NCI-H2029 treated with DMSO at 0.1 percent for 48 hours (cell line): ENCODE measurements at regions not wholly inside any gene's neighbourhood (a gene's known extent, or its start where the extent isn't known, plus 50 kb on each side); places are given as distances from the start of the nearest gene placed in this dataset.

Source experiments
- DNase-seq: peaks from one replicate; lab custom pipeline; 2025; lab: John Stamatoyannopoulos, UW

DNA sequence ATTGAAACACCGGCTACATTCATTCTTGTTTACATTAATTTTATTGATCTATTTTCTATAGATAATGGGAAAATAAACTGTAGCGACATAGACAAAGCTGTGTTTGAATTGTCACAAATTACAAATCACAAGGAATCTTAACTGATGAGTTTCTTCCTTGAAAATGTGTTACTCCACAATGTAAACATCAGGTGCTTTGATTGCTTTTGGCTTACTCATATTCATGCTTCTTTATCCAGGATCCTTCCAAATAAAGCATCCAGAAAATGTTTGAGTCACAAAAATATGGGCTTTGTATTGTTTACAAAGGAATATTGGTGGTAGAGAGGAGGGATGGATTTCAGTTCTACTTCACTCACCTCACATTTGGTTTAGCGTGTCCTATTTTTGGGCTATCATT is 64.0 kb downstream of the BMP2 start:
- DNase-seq, result no peak

- no peak for DNase-seq
These were observed 65.3 kb downstream of the BMP2 start for GRCh38 chr20:6832811-6833210.

GRCh38 chr20:6835609-6836008 is 68.1 kb downstream of the BMP2 start:
- DNase-seq, result no peak

DNA sequence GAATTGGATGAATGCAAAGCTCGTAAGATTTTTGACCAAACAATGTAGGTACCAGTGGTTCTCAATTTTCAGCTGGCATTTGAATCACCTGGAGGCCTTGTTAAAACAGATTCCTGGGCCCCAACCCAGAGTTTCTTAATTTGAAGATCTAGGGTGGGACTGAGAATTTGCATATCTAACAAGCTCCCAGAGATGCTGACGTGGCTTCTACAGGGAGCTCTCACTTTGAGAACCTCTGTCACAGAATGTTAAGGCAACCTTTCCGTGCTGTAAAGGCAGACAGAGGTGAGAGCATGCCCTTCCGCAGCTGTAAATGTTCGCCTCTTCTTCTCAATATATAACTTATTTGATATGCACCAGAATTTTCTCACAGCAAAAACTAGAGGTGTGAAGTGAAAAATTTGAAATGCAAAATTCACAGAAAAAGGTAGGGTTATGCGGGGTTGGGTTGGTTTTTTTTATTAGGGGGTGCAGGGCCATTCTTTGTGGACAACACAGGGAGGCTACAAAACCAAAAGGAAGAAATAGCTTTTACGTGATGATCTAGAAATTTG is 69.4 kb downstream of the BMP2 start:
- DNase-seq, result no peak

- no peak for DNase-seq
These were observed 70.2 kb downstream of the BMP2 start for GRCh38 chr20:6837730-6838129.

GRCh38 chr20:6838181-6838826 is 70.8 kb downstream of the BMP2 start:
- no peak for DNase-seq

- no peak for DNase-seq
These were observed 73.6 kb downstream of the BMP2 start for GRCh38 chr20:6841128-6841527.

GRCh38 chr20:6845141-6845540 is 77.7 kb downstream of the BMP2 start:
- DNase-seq, result no peak

- DNase-seq, result no peak
These were observed 80.6 kb downstream of the BMP2 start for GRCh38 chr20:6848041-6848440.

GRCh38 chr20:6848992-6849391 is 81.5 kb downstream of the BMP2 start:
- DNase-seq, result no peak

DNA sequence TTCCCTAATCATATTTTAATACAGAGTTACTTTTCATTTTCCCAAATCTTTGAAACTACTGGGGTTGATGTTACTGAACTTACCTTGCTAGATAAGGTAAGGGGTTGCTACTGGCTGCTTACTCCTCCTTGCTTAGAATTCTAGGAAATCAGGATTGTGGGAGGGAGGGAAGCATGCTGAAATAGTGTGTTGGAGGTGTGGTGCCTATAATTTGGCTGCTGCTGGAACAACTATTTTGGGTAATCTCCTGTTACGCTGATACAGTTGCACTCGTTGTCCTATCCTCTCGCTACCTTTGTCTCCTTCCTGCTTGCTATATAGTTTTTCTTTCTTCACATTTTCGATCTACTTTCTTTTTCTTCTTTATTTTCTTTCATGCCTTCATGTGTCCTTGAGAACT is 83.7 kb downstream of the BMP2 start:
- no peak for DNase-seq

GRCh38 chr20:6852478-6852877 is 85.0 kb downstream of the BMP2 start:
- no peak for DNase-seq

GRCh38 chr20:6855104-6855503 is 87.6 kb downstream of the BMP2 start:
- no peak for DNase-seq

- DNase-seq, result no peak
These were observed 88.3 kb downstream of the BMP2 start for GRCh38 chr20:6855796-6856195.

- no peak for DNase-seq
These were observed 90.4 kb downstream of the BMP2 start for GRCh38 chr20:6857927-6858326.

DNA sequence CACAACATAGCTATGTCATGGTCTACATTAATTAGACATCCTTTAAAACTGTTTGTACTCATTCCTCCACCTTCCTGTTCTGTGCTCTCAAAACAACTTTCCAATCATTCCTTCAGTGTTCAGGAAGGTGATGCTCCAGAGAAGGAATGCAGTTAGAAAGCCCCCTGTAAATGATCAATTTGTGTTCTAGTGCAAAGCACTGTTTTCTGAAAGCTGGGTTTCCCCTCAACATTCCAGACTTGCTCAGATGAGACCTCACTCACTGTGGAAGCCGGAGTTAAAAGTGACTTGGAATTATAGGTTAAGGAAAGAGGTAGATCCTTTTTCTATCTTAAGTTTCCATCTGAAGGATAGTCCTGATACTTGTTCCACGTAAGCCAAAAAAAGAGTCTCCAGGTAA is 95.9 kb downstream of the BMP2 start:
- no peak for DNase-seq

DNA sequence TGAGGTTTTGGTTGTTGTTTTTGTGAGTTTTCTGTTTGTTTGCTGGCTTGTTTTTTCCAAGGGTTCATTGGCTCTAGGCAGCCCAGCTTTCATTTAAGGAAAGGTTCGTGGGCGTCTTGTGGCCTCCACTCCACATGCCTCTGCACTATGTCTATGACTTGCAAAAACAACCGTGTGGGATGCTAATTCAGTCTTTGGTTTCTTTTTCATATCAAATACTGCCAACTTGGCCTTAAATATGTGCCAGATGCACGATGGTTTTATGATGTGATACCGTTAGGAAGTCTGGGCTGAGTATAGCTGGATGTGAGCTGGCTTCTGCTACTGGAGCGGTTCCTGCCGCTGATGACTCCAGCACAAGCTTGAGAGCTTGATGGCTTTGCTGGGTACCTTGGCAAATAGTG is 96.3 kb downstream of the BMP2 start:
- DNase-seq, result no peak

- DNase-seq, result no peak
These were observed 97.3 kb downstream of the BMP2 start for GRCh38 chr20:6864740-6865139.

GRCh38 chr20:6866741-6867140 is 99.3 kb downstream of the BMP2 start:
- DNase-seq, result no peak

- DNase-seq, result no peak
These were observed 101.4 kb downstream of the BMP2 start for GRCh38 chr20:6868861-6869260.

GRCh38 chr20:6870559-6870958 is 103.1 kb downstream of the BMP2 start:
- DNase-seq, result no peak

GRCh38 chr20:6877633-6878032 is 110.1 kb downstream of the BMP2 start:
- no peak for DNase-seq

GRCh38 chr20:6882561-6883291 is 115.2 kb downstream of the BMP2 start:
- DNase-seq, result no peak

- no peak for DNase-seq
These were observed 116.6 kb downstream of the BMP2 start for GRCh38 chr20:6884114-6884513.
